GM13976 (cell line): ENCODE measurements at regions not wholly inside any gene's neighbourhood (a gene's known extent, or its start where the extent isn't known, plus 50 kb on each side); places are given as distances from the start of the nearest gene placed in this dataset.
"Not testable (repeated sequence)": the region's sequence is repeated elsewhere in the genome, so short reads cannot be mapped to it uniquely, and the experiment has no call there.

ENCODE experiments used
- DNase-seq: peaks from one replicate; pipeline ENCODE4 v3.0.0; 2012; ENCODE audit warnings: low spot score
- CTCF ChIP-seq: IDR thresholded peaks from 2 replicates; pipeline ENCODE4 v1.5.1; 2012; ENCODE audit warnings: borderline replicate concordance, mild to moderate bottlenecking; ENCODE audit not compliant: insufficient read depth; ENCODE audit errors: extremely low read depth, missing control alignments, control extremely low read depth
- in situ Hi-C: fragments of 300-500 bp; cut with MboI; formaldehyde crosslinking; loops from one replicate; pipeline ENCODE4 v1.12.0; 2022; ENCODE audit warnings: low sequenced_read_pairs, mixed read lengths, inconsistent platforms; ENCODE audit not compliant: unreplicated experiment

- no peak for DNase-seq
- in situ Hi-C loops: no loop called here
- TF ChIP-seq CTCF: no peak
Measured at GRCh38 chr17:71099003-71099714, 929.8 kb downstream of the KCNJ2 start.

- no peak for DNase-seq
- TF ChIP-seq CTCF: no peak
- in situ Hi-C loops: no loop called here
Measured at GRCh38 chr17:71102777-71103176, 933.4 kb downstream of the KCNJ2 start.

GRCh38 chr17:71104225-71104624, 934.9 kb downstream of the KCNJ2 start:
- in situ Hi-C loops: no loop called here
- no peak for DNase-seq
- no peak for TF ChIP-seq CTCF

GRCh38 chr17:71106056-71106455, 936.7 kb downstream of the KCNJ2 start:
- DNase-seq, in situ Hi-C loops: not testable (repeated sequence)

- DNase-seq: no peak
- in situ Hi-C loops: no loop called here
- no peak for TF ChIP-seq CTCF
Measured at GRCh38 chr17:71107136-71107535, 937.8 kb downstream of the KCNJ2 start.

GRCh38 chr17:71109697-71110096, 940.4 kb downstream of the KCNJ2 start:
- DNase-seq: no peak
- in situ Hi-C loops: no loop called here
- TF ChIP-seq CTCF: no peak

GRCh38 chr17:71110326-71110725, 941.0 kb downstream of the KCNJ2 start:
- no peak for TF ChIP-seq CTCF
- in situ Hi-C loops: no loop called here
- DNase-seq: no peak
